Neural progenitor cell (in vitro differentiated cells): ENCODE measurements at regions not wholly inside any gene's neighbourhood (a gene's known extent, or its start where the extent isn't known, plus 50 kb on each side); places are given as distances from the start of the nearest gene placed in this dataset.

Source experiments
- EZH2 ChIP-seq: fragments of 200-600 bp; sonication (generic); IDR thresholded peaks from 2 replicates; pipeline ENCODE4 v1.6.1; 2017; ENCODE audit warnings: antibody characterized with exemption, mild to moderate bottlenecking, moderate library complexity
- EZH2phosphoT487 ChIP-seq: fragments of 200-600 bp; sonication (generic); IDR thresholded peaks from 2 replicates; pipeline ENCODE4 v1.6.1; 2017; ENCODE audit warnings: antibody characterized with exemption
- TF ChIP-seq, protein P1 (sequence below): fragments of 200-600 bp; sonication (generic); IDR thresholded peaks from 2 replicates; pipeline ENCODE4 v1.5.1; 2017; ENCODE audit warnings: antibody characterized with exemption, mild to moderate bottlenecking

DNA sequence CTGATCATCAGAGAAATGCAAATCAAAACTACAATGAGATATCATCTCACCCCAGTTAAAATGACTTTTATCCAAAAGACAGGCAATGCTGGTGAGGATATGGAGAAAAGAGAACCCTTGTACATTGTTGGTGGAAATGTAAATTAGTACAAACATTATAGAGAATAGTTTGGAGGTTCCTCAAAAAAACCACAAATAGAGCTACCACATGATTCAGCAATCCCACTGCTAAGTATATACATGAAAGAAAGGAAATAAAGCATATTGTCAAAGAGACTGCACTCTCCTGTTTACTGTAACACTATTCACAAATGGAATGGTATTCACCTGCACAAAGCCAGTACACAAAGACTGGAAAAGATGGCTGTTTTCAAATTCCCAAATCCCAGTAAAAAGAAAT lies 1233.7 kb downstream of the PCDH17 start:
- TF ChIP-seq, protein P1, sequence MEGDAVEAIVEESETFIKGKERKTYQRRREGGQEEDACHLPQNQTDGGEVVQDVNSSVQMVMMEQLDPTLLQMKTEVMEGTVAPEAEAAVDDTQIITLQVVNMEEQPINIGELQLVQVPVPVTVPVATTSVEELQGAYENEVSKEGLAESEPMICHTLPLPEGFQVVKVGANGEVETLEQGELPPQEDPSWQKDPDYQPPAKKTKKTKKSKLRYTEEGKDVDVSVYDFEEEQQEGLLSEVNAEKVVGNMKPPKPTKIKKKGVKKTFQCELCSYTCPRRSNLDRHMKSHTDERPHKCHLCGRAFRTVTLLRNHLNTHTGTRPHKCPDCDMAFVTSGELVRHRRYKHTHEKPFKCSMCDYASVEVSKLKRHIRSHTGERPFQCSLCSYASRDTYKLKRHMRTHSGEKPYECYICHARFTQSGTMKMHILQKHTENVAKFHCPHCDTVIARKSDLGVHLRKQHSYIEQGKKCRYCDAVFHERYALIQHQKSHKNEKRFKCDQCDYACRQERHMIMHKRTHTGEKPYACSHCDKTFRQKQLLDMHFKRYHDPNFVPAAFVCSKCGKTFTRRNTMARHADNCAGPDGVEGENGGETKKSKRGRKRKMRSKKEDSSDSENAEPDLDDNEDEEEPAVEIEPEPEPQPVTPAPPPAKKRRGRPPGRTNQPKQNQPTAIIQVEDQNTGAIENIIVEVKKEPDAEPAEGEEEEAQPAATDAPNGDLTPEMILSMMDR = no peak
- TF ChIP-seq EZH2 (no peak), EZH2phosphoT487 (no peak)
